DMS53 (cell line): ENCODE measurements at regions not wholly inside any gene's neighbourhood (a gene's known extent, or its start where the extent isn't known, plus 50 kb on each side); places are given as distances from the start of the nearest gene placed in this dataset.
A peak's percentile ranks its signal among the peaks of the same experiment; 100 is the strongest.

Source experiments
- DNase-seq: peaks from one replicate; lab custom pipeline; 2025; lab: John Stamatoyannopoulos, UW

DNA sequence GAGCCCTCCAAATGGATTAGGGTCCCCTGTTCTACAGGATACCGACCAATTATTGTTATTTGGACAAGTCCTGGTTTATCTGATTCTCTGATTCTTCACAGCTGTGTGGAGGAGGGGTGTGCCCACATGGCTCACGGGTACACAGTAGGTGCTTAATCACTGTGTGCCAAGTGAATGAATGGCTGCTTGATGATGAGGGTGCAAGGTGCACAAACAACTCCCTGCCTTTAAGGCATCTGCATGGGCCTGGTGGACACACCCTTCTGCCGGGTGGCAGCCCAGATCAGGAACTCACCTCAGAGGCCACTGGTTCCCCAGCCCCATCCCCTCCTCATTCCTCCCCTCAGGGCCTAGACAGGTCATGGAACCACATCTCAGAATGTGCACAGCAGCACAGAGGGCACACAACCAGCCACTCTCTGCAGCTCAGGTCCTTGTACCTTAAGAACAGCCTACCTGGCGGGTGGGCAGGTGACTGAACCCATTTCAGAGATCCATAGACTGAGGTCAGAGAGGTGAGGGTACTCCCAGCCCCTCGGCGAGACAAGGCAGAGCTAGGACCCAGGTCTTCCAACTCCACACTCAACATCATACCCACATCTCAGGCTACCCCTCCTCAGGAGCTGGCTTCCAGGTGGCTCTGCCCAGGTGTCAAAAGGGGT is 50.3 kb downstream of the SHANK2 start:
- DNase-seq, result no peak

DNA sequence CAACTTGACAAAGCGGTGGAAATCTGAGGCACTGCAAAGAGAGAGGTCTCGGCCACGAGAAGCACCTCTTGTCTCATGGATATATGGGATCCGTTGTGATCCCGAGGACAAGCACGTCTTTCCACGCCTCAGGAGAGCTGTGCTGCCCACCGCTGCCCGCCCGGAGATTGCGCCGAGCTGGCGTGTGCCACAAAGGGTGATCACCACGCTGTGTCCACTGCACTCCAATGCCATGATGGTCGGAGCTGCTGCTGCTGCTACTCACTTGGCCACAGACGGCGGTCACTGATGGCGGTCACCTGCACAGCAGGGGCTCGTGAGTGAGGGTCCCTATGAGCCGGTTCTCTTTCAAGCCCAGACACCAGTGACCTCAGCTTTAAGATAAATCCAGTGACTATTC is 51.1 kb downstream of the SHANK2 start:
- no peak for DNase-seq

DNA sequence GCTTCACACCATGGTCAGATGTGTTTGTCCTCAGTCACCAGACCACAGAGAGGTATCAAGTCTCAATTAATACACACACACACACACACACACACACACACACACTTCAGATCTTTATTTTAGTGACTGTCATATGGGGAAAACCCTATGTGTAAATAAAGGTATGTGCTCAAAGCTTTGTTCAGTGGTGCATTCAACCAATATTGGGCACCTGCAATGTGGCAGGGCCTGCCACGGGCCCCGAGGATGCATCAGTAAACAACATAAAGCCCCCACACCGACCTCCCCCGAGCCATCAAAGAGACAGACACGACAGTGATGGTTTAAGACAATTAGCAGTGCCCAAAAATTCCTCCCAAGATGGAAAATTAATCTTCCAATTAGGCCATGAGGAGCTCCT is 51.6 kb downstream of the SHANK2 start:
- DNase-seq, result peak; percentile 72

DNA sequence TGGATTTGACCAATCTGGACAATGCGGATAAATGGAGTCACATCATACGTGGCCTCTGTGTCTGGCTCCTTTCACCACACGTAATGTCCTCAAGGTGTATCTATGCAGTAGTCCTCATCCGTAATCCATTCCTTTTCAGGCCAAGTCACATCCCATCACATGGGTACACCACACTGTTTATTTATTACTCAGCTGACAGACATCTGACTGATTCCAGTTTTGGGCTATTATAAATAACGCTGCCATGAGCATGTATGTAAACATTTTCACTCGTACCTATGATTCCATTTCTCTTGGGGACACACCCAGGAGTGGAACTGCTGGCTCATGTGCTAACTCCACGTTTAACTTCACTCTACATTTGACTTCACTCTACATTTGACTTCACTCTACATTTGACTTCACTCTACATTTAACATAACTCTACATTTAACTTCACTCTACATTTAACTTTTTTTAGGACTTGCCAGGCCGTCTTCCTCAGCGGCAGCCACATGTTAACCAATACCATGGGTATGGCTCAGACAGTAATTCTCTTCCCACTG is 52.1 kb downstream of the SHANK2 start:
- DNase-seq, result no peak

DNA sequence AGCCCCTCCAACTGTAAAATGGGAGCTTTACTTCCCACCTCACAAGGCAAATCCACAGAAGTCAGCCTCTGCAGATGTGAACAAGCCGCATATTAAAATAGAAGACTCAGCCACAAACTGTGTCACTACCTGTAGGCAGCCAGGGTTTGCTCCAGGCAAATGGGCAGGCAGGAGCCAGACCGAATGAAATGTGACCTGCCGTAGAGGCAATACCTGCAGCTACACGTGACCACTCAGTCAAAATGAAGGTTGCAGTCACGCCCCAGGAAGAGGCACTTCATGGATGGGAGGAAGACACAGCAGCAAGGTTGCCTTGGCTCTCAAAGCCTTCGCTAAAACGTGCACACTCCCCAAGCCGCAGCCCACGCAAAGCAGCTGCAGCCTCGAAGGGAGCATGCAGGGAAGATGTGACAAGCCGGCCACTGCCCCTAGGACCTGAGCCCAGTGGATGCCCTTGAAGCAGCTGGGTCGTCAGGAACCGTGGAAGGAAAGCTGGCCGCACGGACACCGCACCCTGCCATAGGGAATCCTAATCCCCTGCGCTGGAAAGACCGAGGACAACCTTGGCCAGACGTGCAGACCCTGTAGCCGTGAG is 53.1 kb downstream of the SHANK2 start:
- DNase-seq, result no peak

DNA sequence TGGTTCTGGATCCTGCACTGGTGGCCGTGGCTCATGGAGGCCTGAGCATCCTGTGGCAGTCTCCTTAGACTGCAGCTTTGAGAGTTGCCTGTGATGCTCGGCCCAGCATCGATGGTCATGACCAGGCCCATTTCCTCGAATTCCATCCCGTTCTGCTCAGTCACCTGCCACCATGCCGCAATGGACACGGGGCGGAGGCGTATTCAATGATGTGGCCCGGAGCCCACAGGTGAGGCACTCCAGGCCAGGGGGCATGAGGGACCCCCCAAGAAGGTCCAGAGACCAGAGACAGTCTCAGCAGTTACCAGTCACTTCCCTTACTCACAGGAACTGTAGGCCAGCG is 53.6 kb downstream of the SHANK2 start:
- no peak for DNase-seq

DNA sequence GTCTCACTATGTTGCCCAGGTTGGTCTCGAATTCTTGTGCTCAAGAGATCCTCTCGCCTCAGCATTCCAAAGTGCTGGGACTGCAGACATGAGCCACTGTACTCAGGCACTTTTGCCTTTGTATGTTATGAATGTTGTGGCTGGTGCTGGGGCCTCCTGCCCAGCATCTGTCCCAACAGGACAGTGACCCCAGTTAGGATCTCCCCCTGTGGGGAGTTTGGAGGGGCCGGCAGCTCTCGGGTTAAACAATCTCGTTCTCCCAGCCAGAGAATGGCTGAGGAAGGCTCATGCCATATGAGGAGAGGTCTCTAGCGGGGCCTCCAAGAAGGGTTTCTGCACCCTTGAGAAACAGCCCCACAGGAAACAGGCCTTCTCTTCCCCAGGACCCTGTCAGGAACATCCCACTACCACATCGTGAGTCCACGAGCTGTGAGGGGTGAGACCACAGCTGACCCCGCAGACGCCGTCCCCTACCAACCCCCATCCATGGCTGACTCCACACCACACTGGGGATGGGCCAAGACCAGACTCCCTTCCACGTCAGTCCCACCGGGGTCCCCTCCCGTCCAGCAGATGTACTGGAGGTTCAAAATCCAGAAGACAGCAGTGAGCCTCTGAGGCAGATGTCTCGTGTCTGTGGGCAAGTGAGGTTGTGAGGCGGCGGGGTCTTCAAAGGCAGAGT is 54.1 kb downstream of the SHANK2 start:
- no peak for DNase-seq

DNA sequence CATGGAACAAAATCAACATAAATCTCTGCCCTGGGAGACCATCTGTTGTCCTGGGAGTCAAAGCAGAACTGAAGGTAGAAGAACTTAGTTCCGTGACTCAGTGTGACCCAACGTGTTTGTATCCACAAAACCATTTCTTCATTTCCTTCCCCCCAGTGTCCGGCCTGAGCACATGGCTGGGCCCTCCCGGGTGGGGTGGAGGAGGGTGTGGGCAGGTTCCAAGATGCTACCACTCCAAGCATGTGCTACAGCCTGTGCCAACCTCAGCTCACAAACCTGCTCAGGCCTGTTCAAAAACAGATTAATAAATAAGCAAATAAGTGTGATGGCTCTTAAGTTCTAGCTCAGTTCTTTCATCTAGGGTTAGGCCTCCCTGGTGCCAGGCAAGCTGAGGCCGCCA is 55.3 kb downstream of the SHANK2 start:
- DNase-seq, result no peak

DNA sequence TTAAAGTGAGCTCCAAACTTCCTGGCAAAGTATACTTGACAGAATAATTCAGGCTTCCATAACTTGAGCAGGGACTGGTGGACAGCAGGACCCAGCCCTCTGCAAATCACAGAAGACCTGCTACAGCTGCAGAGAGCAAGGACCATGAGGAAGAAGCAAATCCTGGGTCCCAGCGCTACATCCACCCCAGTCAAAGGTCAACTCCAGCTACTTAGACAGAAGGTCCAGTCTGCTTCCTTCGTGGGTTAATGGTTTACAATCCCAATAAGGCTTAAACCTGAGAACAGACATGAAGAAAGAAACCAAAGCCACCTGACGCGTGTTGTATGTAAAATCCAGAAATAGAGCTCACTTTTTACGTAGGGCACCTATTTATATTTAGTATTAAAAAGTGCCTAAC is 57.7 kb downstream of the SHANK2 start:
- no peak for DNase-seq

DNA sequence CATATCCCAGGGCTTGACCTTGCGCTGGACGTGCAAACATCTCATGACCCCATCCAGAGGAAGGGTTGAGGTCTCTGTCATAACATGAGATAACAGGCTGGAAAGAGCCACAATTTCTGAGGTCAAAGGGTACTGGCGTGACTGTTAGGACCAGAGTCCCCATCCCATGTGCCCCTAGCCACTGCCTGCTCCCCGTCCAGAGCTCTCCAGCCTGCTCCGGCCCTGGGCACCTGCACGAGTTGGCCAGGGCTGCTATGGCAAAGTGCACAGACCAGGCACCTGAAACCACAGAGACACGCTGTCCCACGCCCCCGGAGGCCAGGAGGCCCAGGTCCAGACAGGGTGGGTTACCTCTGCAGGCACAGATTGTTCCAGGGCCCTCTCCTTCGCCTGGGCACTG is 58.9 kb downstream of the SHANK2 start:
- no peak for DNase-seq

DNA sequence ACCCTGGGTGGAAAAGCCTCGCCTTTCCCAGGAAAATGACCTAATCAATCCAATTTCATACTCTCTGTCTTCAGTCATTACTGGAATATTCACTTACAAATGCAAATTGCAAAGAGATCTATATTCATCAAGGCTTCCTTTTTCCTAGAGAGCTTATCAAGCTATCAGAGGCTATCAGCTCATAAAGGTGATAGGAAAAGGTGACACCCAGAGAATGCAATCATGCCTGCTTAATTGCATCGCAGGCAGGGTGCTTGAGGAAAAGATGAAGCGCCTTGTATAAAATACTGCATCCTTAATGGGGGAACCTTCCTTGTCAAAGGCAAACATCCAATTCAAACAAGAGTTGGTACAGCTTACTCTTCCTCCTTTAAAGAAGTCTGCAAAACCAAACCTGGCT is 59.7 kb downstream of the SHANK2 start:
- no peak for DNase-seq

DNA sequence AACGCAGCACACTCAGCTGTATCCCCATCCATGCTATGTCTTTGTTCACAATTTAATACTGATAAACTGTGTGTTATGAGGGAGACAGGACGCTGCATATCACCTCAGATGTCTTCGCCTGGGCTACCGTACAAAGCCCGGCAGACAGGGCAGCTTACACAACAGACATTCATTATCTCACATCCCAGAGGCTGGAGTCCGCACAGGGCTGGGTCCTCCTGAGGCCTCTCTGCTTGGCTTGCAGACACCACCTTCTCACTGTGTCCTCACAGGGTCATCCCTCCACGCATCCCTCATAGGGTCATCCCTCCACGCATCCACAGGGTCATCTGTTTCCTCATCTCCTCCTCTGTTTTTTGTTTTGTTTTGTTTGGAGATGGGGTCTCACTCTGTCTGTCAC is 61.2 kb downstream of the SHANK2 start:
- no peak for DNase-seq

DNA sequence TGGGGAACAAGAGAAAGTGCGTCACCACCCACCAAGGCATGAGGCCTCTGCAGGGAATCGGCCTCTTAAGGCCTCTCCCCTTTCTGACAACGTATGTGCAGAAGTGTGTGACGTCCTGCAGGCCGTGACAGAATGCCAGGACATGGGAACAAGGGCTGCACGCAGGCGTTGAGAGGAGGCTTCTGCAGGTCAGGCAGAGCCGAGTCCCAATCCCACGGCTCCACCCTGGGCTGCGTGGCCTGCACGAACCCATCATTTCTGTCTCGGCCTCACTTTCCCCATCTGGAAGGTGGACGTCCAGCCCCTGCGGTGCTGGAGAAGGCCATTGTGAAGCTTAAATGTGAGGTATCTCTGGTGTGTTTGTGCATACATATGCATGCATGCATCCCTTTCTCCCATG is 61.8 kb downstream of the SHANK2 start:
- no peak for DNase-seq

DNA sequence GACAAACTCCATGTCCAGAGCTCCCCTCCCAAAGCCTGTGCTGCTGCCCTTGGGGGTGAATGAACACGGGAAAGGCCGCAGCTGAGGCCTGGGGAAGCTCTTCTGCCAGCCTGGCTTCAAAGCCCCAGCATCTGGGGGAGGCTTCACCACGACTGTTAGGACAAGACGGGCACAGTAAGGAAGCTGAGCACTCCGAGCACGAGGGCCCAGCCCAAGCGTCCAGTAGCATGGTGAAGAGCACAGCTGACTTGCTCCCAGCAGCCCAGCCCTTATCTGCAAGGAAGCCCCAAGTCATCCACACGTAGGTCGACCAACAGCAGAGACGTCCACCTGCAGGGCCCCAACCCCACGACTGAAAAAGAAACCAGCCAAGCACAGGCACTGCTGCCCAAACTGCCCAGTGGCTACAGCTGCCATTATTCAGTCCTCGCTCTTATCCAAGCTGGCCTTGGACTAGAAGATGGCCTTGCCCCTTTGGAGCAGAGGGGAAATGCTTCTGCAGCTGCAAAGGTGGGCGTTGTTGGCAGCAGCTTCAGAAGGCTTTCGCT is 62.5 kb downstream of the SHANK2 start:
- no peak for DNase-seq

DNA sequence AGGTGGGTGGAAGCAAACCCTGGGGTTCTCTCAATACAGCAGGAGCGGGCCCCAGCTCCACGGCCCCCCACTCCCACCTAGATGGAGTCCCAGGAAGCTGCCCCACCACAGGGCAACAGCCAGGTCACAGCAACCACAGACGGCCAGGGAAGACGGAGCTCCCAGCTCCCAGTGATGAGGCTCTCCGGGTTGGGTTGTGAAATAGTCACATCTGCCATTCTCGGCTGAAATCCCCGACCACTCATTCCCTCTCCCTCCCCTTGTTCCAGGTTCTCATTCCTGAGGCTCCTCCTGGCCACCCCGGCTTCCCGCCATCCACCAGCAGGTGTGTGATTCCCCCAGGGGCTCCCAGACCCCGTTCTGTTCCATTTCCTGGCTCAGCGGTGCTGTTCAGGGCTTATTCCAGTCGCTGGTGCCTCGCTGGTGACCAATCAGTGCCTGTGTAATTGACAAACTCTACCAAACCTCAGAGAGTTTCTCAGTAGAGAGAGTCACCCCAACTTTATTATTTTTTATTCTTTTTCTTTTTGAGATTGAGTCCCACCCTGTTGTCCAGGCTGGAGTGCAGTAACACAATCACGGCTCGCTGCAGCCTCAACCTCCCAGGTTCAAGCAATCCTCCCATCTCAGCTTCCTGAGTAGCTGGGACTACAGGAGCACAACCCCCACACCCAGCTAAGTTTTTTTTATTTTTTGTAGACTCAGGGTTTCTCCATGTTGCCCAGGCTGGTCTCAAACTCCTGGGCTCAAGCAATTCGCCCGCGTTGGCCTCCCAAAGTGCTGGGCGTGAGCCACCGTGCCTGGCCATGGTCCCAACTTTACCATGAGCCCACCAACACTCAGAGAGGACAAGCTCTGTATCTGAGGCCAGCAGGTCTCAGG is 63.2 kb downstream of the SHANK2 start:
- DNase-seq, result no peak

DNA sequence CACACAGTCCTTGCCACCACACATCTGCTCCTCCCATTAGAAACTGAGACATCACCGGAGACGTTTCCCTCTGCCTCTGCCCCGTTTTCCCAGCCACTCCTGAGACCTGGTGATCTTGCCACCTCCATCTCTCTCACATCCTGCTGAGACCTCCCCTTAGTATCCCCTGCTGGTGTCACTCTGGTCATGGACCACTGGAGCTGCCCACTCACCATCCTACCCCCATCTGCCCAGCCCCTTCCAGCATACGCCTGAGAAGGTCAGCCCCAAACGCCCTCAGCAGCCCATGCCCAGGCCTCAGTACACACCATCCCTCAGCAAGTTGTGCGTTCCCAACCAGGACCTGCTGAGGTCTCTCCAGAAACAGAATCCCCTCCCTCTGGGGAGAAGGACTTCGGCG is 64.3 kb downstream of the SHANK2 start:
- no peak for DNase-seq

DNA sequence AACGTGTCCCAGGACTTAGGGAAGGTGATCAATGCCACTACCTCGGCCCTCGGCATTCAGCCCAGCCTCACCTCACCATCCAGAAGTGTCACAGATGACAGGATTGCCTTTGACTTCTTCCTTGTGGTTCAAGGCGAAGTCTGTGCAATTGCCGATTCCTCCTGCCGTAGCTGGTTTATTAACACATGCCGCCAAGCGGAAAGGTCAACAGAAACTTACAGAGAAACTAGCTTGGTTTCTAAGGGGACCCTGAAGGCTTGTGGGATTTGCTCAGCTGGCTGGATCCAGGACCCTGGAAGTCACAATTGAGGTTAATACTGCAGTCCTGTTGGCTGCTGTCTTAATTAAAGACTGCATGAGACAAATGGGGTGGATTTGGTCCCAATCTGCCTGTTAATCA is 65.6 kb downstream of the SHANK2 start:
- DNase-seq, result peak; percentile 52

DNA sequence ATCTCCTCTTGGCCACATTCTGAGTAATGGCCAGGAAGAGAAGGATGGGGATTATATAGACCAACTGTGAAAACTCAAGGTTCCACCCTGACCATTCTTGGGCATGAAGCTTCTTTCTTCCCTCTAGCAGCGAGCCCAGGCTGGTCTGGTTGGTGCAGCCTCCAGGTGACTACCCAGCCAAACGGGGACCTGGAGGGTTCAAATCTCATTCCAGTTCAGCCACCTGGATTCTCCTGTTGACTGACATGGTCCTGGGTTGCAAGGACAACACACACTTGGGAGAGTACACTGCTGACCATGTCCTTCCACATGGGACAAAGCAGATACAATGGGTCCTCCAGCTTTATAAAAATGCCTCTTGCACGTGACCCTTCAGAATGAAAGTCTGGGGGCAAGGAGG is 67.0 kb downstream of the SHANK2 start:
- no peak for DNase-seq

DNA sequence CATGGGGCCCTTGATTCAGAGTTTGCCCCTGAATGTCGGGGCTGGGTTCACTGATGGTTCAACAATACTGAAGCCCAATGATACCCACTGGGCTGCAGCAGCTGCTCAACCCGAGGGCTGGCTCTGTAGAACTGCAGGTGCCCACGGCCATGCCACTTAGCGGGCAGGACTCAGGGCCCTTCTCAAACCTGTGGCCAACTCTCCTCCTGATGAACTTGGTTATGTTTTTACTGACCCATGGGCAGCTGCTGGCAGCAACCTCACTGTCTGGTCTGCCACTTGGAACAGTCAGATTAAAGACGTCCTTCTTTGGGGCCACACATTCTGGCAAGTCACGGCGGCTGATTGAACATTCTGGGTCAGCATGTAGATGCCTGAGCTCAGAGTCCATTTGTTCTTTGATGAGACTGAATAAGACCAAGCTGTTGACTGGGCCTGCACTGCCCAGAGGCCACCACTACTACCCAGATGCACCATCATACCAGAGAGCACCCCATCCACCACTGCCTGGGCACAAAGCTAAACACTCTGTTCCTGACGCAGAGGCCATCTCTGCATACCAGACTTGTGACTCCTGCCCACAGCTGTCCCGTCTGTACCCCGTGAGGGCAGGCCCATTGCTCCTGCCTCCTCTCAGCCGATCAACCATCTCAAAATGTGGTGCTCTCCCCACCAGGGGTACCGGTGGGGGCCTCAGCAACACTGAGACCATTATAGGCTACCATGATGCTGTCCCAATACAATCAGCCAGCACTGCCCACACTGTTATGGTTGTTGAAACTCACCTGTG is 67.8 kb downstream of the SHANK2 start:
- DNase-seq, result no peak

DNA sequence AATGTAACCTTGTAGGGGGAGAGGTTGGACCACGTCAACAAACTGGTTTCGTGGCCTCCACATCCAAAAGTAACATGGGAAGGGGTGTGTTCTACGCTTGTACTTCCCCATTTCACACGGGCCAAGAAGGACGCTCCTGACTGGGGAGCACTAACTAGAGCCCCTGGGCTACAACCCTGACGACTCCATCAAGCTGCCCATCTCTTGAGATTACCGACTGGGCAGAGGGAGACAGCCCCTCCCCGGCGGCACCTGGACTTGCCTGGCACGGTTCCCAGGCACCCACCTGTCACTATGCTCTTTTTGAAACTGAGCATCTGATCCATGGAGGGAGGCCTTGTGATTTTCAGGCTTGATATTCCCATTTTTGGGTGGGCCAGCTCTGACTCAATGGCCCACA is 68.5 kb downstream of the SHANK2 start:
- DNase-seq, result peak; percentile 51
